Kidney (tissue), 13 donors: ENCODE measurements at regions not wholly inside any gene's neighbourhood (a gene's known extent, or its start where the extent isn't known, plus 50 kb on each side); places are given as distances from the start of the nearest gene placed in this dataset.

Experiments used
- DNase-seq, 5 donors: peaks; one replicate each; pipeline ENCODE4 v3.0.0-alpha.2; 2013 to 2020
- FAIRE-seq: peaks from 2 replicates; lab custom pipeline; 2012; peaks lifted over from hg19 to GRCh38; lab: Jason Lieb, UNC
- H3K27ac ChIP-seq, 2 donors: one replicate each; pipeline ENCODE4 v1.7.0; 2013; ENCODE audit warnings: low read depth in 2 of 2, low read length in 2 of 2, inconsistent platforms in 1 of 2
- H3K27me3 ChIP-seq: one replicate; pipeline ENCODE4 v1.7.1; 2013; ENCODE audit warnings: low read length, inconsistent platforms; ENCODE audit not compliant: control insufficient read depth, insufficient read depth
- H3K36me3 ChIP-seq, 3 donors: one replicate each; pipeline versions ENCODE4 v1.7.0 to v1.7.1; 2013; ENCODE audit warnings: low read length in 3 of 3, control low read depth in 1 of 3, inconsistent platforms in 1 of 3; ENCODE audit not compliant: insufficient read depth in 3 of 3, control insufficient read depth in 2 of 3
- H3K4me1 ChIP-seq, 3 donors: one replicate each; pipeline versions ENCODE4 v1.7.0 to v1.7.1; 2013; ENCODE audit warnings: low read length in 3 of 3, inconsistent platforms in 1 of 3, low read depth in 1 of 3; ENCODE audit not compliant: control insufficient read depth in 2 of 3, insufficient read depth in 2 of 3
- H3K4me3 ChIP-seq, 3 donors: one replicate each; pipeline versions ENCODE4 v1.7.0 to v1.8.1; 2013; ENCODE audit warnings: low read length in 3 of 3, control low read depth in 1 of 3, inconsistent platforms in 1 of 3
- H3K9ac ChIP-seq, 3 donors: one replicate each; pipeline versions ENCODE4 v1.7.0 to v1.7.1; 2013; ENCODE audit warnings: low read length in 3 of 3, control low read depth in 1 of 3, inconsistent platforms in 1 of 3
- H3K9me3 ChIP-seq, 3 donors: one replicate each; pipeline versions ENCODE4 v1.7.0 to v1.7.1; 2013; ENCODE audit warnings: low read length in 3 of 3, control low read depth in 1 of 3, inconsistent platforms in 1 of 3; ENCODE audit not compliant: control insufficient read depth in 2 of 3, insufficient read depth in 1 of 3
- intact Hi-C: fragments of 100-400 bp; cut with DNase I; formaldehyde crosslinking; loops from one replicate; pipeline ENCODE4 v1.11.1; 2022
- TF ChIP-seq, protein P1 (sequence below): IDR thresholded peaks from 3 replicates; pipeline ENCODE4 v1.5.1; 2012; ENCODE audit warnings: mild to moderate bottlenecking, moderate library complexity, borderline replicate concordance; ENCODE audit not compliant: insufficient read depth; ENCODE audit errors: extremely low read depth
- donor health status: control.
- donor health status: control.
- donor health status: control.
- donor health status: control.
- donor health status: control.
- donor health status: DM: yes; HTN: yes; CAD: no.
- donor health status: Normal renal cell carcinoma (clear cell type).

GRCh38 chr6:112468359-112468758 is 121.2 kb downstream of the RFPL4B start:
- H3K27ac ChIP-seq = no peak overlapping the region
- intact Hi-C loops = no loop called here
- H3K27me3 ChIP-seq = no peaks in the 10 kb centered on the region
- FAIRE-seq (no peak), DNase-seq (peak in 2 of 5 donors; percentile 6 to 14)
- no peaks in the 10 kb centered on the region for H3K9me3 ChIP-seq
- no peak overlapping the region for H3K4me3 ChIP-seq
- no peaks in the 10 kb centered on the region for H3K36me3 ChIP-seq
- no peaks in the 10 kb centered on the region for H3K4me1 ChIP-seq
- no peak overlapping the region for H3K9ac ChIP-seq
- TF ChIP-seq, protein P1, sequence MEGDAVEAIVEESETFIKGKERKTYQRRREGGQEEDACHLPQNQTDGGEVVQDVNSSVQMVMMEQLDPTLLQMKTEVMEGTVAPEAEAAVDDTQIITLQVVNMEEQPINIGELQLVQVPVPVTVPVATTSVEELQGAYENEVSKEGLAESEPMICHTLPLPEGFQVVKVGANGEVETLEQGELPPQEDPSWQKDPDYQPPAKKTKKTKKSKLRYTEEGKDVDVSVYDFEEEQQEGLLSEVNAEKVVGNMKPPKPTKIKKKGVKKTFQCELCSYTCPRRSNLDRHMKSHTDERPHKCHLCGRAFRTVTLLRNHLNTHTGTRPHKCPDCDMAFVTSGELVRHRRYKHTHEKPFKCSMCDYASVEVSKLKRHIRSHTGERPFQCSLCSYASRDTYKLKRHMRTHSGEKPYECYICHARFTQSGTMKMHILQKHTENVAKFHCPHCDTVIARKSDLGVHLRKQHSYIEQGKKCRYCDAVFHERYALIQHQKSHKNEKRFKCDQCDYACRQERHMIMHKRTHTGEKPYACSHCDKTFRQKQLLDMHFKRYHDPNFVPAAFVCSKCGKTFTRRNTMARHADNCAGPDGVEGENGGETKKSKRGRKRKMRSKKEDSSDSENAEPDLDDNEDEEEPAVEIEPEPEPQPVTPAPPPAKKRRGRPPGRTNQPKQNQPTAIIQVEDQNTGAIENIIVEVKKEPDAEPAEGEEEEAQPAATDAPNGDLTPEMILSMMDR = no peak

GRCh38 chr6:112469306-112469705 is 122.2 kb downstream of the RFPL4B start:
- no peaks in the 10 kb centered on the region for H3K9me3 ChIP-seq
- H3K27me3 ChIP-seq = no peaks in the 10 kb centered on the region
- no peak for FAIRE-seq
- H3K27ac ChIP-seq = no peak overlapping the region
- DNase-seq = no peak
- no peaks in the 10 kb centered on the region for H3K36me3 ChIP-seq
- intact Hi-C loops = no loop called here
- no peaks in the 10 kb centered on the region for H3K4me1 ChIP-seq
- H3K4me3 ChIP-seq = no peak overlapping the region
- no peak overlapping the region for H3K9ac ChIP-seq
- TF ChIP-seq, protein P1 = no peak

DNA sequence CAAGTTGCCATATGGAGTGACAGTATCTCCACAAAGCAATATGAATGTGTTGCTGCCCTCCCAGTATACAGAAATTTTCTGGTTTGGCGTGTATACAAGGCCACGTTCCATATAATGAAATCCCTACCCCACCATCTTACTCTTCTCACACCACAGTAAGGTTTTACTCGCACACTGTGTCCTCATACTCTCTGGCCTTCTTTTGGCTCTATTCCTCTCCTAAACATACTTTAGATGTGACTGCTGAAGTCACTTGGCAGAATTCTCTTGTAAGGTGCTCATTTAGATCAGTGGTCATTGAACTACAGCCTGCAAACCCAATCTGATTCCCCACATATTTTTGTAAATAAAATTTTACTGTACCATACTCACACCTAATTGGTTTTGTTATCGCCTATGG is 123.2 kb downstream of the RFPL4B start:
- Histone ChIP-seq H3K4me1 (no peaks in the 10 kb centered on the region), H3K27me3 (no peaks in the 10 kb centered on the region), H3K9ac (no peak overlapping the region), H3K9me3 (no peaks in the 10 kb centered on the region), H3K36me3 (no peaks in the 10 kb centered on the region), H3K4me3 (no peak overlapping the region), H3K27ac (no peak overlapping the region)
- FAIRE-seq (no peak), DNase-seq (no peak)
- intact Hi-C loops = no loop called here
- TF ChIP-seq, protein P1 = no peak

GRCh38 chr6:112470950-112471349 is 123.8 kb downstream of the RFPL4B start:
- intact Hi-C loops = no loop called here
- TF ChIP-seq, protein P1 = no peak
- no peak overlapping the region for H3K27ac ChIP-seq
- no peaks in the 10 kb centered on the region for H3K27me3 ChIP-seq
- no peaks in the 10 kb centered on the region for H3K9me3 ChIP-seq
- H3K36me3 ChIP-seq = no peaks in the 10 kb centered on the region
- H3K4me3 ChIP-seq = no peak overlapping the region
- no peak overlapping the region for H3K9ac ChIP-seq
- DNase-seq (no peak), FAIRE-seq (no peak)
- H3K4me1 ChIP-seq = no peaks in the 10 kb centered on the region
